Spinal cord (tissue), 9 donors: ENCODE measurements at regions not wholly inside any gene's neighbourhood (a gene's known extent, or its start where the extent isn't known, plus 50 kb on each side); places are given as distances from the start of the nearest gene placed in this dataset.

Experiments used
- DNase-seq, 6 donors: peaks; one replicate each; pipeline versions ENCODE4 v3.0.0 to v3.0.0-alpha.2; 2013 to 2015; ENCODE audit warnings: low spot score in 6 of 6, low read depth in 4 of 6
- H3K27ac ChIP-seq: one replicate; pipeline ENCODE4 v1.5.1; 2013; ENCODE audit warnings: low read depth, low read length, control low read depth
- H3K27me3 ChIP-seq: one replicate; pipeline ENCODE4 v1.6.1; 2013; ENCODE audit warnings: low read length; ENCODE audit not compliant: control insufficient read depth, insufficient read depth
- H3K36me3 ChIP-seq: one replicate; pipeline ENCODE4 v1.6.1; 2013; ENCODE audit warnings: low read length; ENCODE audit not compliant: control insufficient read depth, insufficient read depth
- H3K4me1 ChIP-seq: one replicate; pipeline ENCODE4 v1.6.1; 2013; ENCODE audit warnings: low read length; ENCODE audit not compliant: control insufficient read depth, insufficient read depth
- H3K4me3 ChIP-seq: one replicate; pipeline ENCODE4 v1.5.1; 2013; ENCODE audit warnings: low read depth, low read length, control low read depth
- H3K9me3 ChIP-seq: one replicate; pipeline ENCODE4 v1.6.1; 2013; ENCODE audit warnings: low read length; ENCODE audit not compliant: control insufficient read depth, insufficient read depth
- WGBS: methylation state at CpG from one replicate; pipeline ENCODE4 v1.1.5; 2013; ENCODE audit warnings: missing lambda C conversion rate; ENCODE audit not compliant: insufficient coverage; 5-methylcytosine and 5-hydroxymethylcytosine counted together
- donor health status: healthy.

GRCh38 chr2:11100130-11100529, 55.1 kb upstream of the SLC66A3 start:
- H3K4me1 ChIP-seq, result no peaks in the 10 kb centered on the region
- no peak overlapping the region for H3K27ac ChIP-seq
- H3K36me3 ChIP-seq, result no peaks in the 10 kb centered on the region
- DNase-seq, result no peak
- no peaks in the 10 kb centered on the region for H3K27me3 ChIP-seq
- no peak overlapping the region for H3K4me3 ChIP-seq
- H3K9me3 ChIP-seq, result no peaks in the 10 kb centered on the region
- 93% methylated on average over 5 of the region's 6 CpGs for WGBS

GRCh38 chr2:11100976-11101375, 54.3 kb upstream of the SLC66A3 start:
- no peak overlapping the region for H3K4me3 ChIP-seq
- WGBS, result 87% methylated on average over 4 of the region's 6 CpGs
- no peaks in the 10 kb centered on the region for H3K9me3 ChIP-seq
- H3K27me3 ChIP-seq, result no peaks in the 10 kb centered on the region
- DNase-seq, result no peak
- H3K4me1 ChIP-seq, result no peaks in the 10 kb centered on the region
- H3K36me3 ChIP-seq, result no peaks in the 10 kb centered on the region
- H3K27ac ChIP-seq, result no peak overlapping the region

GRCh38 chr2:11101430-11101829, 53.8 kb upstream of the SLC66A3 start:
- WGBS, result 86% methylated on average over 4 of the region's 4 CpGs
- no peak for DNase-seq
- H3K4me1 ChIP-seq, result no peaks in the 10 kb centered on the region
- H3K4me3 ChIP-seq, result no peak overlapping the region
- H3K27ac ChIP-seq, result no peak overlapping the region
- no peaks in the 10 kb centered on the region for H3K27me3 ChIP-seq
- no peaks in the 10 kb centered on the region for H3K9me3 ChIP-seq
- no peaks in the 10 kb centered on the region for H3K36me3 ChIP-seq

GRCh38 chr2:11102466-11102865, 52.8 kb upstream of the SLC66A3 start:
- no peaks in the 10 kb centered on the region for H3K9me3 ChIP-seq
- H3K4me3 ChIP-seq, result no peak overlapping the region
- no peak for DNase-seq
- no peaks in the 10 kb centered on the region for H3K36me3 ChIP-seq
- 87% methylated on average over 9 of the region's 11 CpGs for WGBS
- H3K4me1 ChIP-seq, result no peaks in the 10 kb centered on the region
- no peaks in the 10 kb centered on the region for H3K27me3 ChIP-seq
- no peak overlapping the region for H3K27ac ChIP-seq

GRCh38 chr2:11102956-11103860, 52.1 kb upstream of the SLC66A3 start:
- no peaks in the 10 kb centered on the region for H3K4me1 ChIP-seq
- H3K27ac ChIP-seq, result no peak overlapping the region
- H3K27me3 ChIP-seq, result no peaks in the 10 kb centered on the region
- DNase-seq, result no peak
- H3K36me3 ChIP-seq, result no peaks in the 10 kb centered on the region
- no peak overlapping the region for H3K4me3 ChIP-seq
- 73% methylated on average over 17 of the region's 25 CpGs for WGBS
- H3K9me3 ChIP-seq, result no peaks in the 10 kb centered on the region

- Histone ChIP-seq H3K27ac (no peak overlapping the region), H3K4me3 (no peak overlapping the region), H3K27me3 (no peaks in the 10 kb centered on the region), H3K4me1 (no peaks in the 10 kb centered on the region), H3K36me3 (no peaks in the 10 kb centered on the region), H3K9me3 (no peaks in the 10 kb centered on the region)
- DNase-seq, result no peak
- WGBS, result 90% methylated on average over 18 of the region's 18 CpGs
Measured at GRCh38 chr2:11103984-11104793, 51.1 kb upstream of the SLC66A3 start.

- H3K36me3 ChIP-seq, result no peaks in the 10 kb centered on the region
- H3K27me3 ChIP-seq, result no peaks in the 10 kb centered on the region
- H3K9me3 ChIP-seq, result no peaks in the 10 kb centered on the region
- no peak for DNase-seq
- H3K4me1 ChIP-seq, result no peaks in the 10 kb centered on the region
- no peak overlapping the region for H3K27ac ChIP-seq
- 91% methylated on average over 32 of the region's 34 CpGs for WGBS
- no peak overlapping the region for H3K4me3 ChIP-seq
Measured at GRCh38 chr2:11104794-11105660, 50.2 kb upstream of the SLC66A3 start.
